SKM-1 (cell line): ENCODE measurements at regions not wholly inside any gene's neighbourhood (a gene's known extent, or its start where the extent isn't known, plus 50 kb on each side); places are given as distances from the start of the nearest gene placed in this dataset.

Source experiments
- DNase-seq: peaks from one replicate; lab custom pipeline; 2025; ENCODE audit not compliant: unreplicated experiment; lab: John Stamatoyannopoulos, UW

DNA sequence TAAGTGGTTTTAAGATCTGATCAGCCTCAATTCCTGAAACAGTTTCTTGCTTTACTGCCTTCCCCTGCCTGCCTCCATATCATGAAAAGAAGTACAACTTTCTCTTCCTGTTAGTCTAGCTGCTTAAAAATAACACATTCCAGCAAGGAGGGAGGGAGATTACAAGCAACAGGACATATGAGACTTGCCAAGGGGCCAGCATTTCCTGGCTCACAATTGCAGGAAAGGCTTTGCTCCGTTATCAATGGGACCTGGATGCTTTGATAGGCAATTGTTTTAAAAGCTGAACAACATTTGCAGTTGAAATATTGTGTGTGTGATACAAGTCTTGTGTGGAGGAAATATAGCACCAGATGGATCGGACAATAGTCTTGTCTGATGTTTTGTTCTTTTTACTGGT is 425.0 kb downstream of the FAT4 start:
- no peak for DNase-seq

DNA sequence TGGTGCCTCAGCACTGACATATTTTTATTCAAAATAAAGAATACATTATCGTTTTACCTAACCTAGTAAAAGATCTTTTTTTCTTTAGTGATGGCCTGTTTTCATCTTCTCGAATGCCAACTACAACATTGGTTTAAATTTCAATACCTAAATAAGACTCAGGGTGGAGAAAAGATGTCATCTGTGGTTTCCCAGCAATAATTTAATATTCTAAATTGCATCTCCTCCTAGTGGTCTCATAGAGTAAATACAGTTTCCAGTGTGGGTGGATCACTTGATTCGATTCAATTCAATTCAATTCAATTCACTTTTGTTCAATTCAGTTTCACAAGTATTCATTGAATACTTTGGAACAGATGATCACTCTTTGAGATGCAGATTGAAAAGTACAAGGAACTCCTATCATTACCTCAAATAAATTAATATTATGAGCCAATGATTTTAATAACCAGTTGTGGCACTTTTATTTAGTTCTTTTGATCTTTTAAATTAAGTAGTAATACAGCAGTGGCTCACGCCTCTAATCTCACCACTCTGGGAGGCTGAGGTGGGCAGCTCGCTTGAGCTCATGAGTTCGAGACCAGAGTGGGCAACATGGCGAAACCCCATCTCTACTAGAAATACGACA is 427.2 kb downstream of the FAT4 start:
- no peak for DNase-seq

DNA sequence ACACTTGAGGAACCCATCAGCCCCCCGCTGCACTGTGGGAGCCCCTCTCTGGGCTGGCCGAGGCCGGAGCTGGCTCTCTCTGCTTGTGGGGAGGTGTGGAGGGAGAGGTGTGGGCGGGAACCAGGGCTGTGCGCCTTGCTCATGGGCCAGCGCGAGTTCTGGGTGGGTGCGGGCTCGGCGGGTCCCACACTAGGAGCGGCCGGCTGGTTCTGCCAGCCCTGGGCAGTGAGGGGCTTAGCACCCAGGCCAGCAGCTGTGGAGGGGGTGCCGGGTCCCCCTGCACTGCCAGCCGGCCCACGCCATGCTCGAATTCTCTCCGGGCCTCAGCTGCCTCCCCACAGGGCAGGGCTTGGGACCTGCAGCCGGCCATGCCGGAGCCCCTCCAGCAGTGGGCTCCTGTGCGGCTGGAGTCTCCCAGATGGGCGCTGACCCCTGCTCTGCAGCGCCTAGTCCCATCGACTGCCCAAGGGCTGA is 430.2 kb downstream of the FAT4 start:
- DNase-seq, result no peak

DNA sequence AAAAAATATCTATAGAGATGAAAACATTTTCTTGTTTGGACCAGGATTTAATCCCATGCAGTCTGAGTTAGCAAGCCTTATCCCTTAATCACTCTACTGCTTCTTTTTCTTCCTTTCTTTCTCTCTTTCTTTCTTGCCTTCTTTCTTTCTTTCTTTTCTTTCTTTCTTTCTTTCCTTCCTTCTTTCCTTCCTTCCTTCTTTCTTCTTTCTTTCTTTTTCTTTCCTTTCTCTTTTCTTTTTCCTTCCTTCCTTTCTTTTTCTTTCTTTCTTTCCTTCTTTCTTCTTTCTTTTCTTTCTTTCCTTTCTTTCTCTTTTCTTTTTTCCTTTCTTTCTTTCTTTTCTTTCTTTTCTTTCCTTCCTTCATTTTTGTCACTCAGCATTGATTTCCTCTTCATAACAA is 434.6 kb downstream of the FAT4 start:
- no peak for DNase-seq

DNA sequence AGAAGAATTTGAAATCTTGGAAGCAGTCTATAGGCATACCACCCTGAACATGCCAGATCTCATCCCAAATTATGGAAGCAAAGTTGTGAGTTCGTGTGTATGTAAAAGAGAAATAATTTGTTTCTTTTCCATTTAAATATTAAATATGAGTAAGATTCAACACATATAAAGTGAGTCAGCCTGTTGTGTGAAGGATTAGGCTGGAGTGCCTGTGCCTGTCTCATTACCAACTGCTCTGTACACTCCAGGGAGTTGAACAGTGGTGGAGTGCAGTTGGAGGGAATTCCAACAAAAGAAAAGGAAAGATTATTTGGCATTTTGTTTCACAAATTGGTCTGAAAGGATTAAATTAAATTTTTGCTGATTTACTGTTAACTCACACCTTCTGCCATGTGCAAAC is 435.6 kb downstream of the FAT4 start:
- no peak for DNase-seq

DNA sequence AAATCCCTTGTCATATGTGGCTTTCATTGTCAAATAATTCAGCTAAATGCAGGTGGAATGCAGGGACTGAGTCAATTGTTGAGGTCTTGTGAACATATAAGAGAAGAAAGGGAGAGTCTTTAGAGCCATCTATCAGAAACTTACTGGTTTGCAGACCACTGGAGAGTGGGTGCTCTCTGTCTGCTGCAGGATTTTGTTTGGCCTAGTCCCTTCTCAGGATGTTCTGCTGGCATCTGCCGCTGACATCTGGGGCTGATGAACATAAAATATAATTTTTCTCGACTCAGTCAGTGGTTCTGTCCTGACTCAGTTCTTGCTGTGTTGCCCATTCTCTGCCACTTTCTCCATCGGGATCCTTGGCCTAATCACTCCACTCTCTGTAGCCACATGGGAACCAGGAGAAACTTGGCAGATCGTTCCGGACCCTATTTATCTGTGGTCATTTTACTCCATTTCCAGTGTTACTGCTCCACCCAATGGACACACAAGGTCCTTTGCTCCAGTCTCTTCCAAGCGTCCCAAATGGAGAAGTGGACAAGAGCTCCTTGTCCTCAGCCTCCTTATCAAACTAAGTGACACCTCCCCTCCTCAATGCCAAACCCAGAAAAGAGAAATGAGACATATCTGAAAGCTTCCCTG is 436.2 kb downstream of the FAT4 start:
- DNase-seq, result no peak

DNA sequence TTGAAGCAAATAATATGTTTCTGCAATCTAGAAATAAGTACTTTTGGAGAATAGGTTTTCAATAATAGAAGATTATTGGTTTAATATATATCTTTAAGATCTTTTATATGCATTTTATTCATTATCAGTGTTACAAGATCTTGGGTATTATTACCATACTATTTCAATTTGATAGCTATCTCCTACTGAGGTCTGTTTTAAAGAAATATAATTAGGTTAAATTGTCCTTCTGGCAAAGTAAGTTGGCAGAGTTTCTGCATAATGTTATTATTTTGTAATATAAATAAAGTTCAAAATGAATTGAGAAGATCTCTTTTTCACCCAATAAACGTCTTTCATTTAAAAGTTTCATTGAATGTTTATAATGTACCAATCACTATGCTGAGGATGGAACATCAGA is 443.7 kb downstream of the FAT4 start:
- no peak for DNase-seq

DNA sequence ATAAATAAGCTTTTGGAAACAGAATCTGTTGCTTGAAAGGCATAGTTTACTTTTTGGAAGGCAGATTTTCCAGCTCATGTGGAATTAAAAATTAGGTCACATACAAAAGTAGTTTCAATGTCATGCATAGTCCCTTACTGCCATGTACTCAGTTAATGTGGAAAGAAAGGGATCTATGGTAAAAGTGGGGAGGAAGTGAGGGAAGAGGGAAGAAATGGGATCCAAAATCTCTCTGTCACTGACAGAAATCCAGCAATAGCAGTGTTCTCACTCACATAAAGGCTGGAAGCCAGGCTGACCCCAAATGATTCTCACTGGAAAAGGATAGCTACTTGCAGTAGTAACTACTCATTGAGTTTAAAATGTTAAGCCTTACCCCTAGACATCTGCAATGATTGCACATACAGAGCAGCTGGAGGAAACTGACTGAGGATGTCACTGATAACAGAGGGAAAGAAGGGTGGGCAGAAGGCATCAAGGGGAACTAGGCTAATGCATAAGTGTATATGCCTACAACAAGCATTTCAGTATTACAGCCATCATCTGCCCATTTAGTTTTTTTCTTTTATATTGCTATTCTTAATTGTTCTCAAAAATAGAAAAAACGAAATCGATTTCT is 445.6 kb downstream of the FAT4 start:
- DNase-seq, result no peak

DNA sequence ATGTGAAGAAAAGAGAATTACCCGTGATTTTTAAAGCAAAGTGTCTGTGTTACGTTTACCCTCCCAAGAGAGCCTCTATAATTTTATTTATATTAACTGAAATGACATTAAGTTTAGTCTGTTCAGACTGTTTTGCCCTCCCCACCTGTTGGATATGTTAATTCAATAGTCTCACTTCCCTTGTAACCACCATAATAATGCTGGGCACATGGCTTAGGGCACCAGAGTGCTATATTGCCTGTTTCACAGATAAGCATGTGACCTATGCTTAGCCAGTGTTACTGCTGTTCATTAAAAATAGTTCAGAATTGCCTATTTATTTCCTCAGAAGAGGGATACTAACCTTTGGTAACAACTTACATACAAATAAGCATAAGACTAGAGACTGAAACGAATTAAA is 446.2 kb downstream of the FAT4 start:
- DNase-seq, result no peak

DNA sequence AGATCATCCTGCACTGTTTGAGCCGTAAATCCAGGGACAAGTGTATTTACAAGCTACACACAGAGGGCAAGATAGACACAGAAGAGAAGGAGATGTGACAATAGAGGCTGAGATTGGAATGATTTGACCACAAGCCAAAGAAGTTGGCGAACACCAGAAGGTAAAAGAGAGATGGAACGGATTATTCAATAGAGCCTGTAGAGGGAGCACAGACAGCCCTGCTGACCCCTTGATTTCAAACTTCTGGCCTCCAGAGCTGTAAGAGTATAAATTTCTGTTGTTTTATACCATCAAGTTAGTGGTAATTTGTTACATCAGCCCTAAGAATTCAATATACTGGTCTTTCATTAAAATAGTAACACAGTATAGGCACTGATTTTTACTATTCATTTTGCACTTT is 447.8 kb downstream of the FAT4 start:
- DNase-seq, result no peak

DNA sequence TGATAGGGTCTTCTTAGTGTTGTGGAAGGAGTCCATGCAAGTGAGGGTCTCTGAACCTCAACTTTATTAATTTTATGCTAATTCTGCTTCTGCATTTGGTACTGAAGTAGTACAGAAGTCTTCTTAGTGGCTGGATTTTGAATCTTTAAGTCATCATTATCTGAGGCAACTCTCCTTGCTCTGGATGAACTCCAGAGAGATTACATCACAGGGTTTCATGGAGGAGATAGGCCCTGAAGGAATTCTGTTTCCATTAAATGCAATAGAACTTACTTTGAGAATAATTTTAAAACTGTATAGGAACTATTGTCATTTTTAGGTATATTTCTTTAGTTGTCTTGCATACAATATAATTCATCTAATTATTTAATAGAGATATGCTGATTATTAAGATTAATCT is 451.2 kb downstream of the FAT4 start:
- no peak for DNase-seq

DNA sequence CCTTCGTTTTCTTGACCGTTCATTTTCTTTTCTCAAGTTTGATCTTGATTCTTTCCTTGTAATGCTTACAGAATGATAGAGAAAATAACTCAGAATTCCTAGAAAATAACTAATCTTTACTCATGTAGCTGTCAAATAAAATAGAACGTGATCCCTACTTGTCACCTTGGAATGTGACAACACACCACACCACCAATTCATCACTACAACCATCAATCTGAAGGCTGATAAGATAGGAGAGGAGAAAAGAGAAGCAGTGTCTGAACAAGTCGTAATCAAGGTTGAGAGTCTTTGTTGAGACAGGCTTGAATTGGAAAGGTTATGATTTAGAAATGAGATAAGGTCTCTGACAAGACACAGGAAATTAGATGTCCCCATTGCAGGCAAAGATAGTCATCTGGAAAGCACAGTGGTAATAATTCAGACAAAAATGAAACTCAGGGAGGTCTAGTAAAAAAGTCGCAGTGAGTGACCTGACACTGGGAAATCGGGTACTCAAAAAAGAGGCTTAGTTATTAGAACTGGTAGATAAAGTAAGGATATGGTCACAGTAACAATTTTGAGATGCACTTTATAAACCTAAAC is 456.2 kb downstream of the FAT4 start:
- DNase-seq, result no peak

DNA sequence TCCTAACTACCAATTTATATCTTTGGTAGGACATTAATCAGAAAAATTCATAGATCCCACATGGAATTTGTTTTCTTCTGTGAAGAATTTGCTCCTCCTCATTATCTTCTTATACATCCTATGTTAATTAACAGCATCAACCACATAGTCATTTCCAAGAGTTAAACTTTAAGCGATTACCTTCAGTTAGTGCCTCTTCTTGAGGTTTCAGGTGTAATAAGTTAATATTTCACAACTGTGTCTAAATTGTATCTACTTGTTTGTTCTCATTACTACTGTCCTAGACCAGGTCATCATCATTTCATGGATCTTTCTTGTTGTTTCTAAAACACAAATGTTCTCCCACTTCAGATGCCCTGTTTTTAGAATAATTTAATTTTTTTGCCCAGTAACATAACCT is 457.9 kb downstream of the FAT4 start:
- DNase-seq, result no peak

DNA sequence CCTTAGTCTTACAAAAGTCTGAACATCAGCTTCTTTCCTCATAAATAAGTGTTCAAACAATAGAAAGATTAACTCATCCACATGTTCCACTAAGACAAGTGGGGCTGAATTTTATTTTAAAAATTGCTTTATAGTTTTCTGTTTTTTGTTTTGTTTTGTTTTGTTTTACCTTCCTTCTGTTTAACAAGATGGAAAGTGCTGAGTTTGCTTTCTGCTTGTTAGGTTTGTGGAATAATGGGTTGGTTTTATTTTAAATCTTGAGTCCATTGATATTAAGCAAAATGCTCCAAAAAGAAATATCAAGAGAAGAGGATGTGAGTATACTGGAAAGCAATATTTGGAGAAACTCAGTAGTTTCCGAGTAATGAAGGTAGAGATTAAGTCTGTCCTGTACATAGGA is 458.7 kb downstream of the FAT4 start:
- no peak for DNase-seq

DNA sequence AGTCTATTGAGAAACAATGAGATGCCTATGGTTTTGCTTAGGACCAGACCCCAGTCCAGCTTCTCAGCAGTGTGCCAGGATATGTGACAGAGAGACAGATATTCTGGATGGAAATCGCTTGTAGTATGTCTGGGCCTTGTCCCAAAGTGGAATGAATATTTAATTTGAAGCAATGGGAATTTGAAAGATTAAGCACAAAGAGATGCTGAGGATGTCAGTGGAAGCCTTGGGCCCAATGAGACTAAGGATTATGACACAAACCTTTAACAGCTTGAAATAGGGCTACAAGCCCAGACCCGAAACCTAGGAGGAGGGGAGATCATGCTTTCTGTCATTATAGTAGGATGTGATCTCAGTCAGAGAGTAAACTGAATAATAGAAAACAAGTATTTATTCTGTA is 459.2 kb downstream of the FAT4 start:
- no peak for DNase-seq

DNA sequence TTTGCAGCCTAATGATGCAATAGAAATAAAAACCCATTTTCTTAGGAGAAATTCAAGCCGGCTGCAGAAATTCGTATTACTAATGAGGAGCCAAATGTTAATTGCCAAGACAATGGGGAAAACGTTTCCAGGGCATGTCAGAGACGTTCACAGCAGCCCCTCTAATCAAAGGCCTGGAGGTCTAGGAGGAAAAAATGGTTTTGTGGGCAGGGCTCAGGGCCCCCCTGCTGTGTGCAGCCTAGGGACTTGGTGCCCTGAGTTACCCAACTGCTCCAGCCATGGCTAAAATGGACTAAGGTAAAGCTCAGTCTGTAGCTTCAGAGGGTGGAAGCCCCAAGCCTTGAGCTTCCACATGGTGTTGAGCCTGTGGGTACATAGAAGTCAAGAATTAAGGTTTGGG is 461.4 kb downstream of the FAT4 start:
- DNase-seq, result no peak

DNA sequence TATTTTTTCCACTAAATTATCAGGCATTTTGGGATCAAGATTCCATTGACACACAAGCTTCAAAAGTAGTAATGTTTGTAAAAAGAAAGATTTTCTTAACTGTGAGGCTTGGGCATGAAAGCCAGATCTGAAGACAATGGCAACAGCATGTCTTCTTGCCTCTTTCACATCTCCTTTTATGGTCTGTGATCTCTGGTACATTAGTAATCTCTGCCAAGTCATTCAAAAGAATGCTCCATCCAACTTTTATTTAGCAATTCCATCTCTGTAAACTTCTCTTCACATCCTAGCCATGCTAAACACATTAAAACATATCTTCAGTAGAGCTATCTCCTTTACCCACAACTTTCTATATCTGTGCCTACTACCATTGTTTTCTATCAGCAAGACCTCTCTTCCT is 465.4 kb downstream of the FAT4 start:
- DNase-seq, result no peak

DNA sequence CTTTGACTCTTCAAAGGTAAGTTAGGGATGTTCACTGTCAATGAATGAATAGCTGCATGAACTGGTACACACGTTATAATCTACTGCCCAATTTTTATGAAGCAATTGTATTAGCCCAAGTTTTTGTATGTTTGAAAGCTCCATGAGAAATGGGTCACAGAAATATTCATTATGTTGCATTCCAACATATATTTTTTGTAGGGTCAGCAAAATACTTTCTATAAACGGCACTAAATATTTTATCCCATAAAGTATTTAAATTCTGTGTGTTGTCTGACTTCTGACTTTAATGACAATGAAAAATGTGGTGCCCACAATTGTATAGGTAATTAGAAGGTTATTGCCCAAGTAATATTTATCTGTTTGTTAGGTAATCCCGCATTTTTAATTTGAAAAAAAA is 466.0 kb downstream of the FAT4 start:
- DNase-seq, result no peak

DNA sequence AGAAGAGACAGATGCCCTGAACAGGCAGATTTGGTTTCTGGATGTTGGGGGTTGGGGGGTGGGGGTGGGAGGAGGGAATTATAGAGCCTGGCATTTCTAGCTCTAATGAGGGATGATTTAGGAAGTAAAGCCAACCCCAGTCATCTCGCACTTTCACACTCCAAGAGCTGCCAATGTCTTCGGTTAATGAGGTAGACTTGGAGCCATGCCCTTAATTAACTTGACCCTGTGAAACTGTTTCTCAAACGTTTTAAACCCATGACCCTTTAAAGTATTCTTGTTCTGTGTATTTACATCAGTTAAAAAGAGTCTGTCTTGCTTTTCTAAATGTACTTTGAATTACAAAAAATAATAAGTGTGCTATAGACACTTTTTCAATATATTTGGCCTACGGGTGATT is 466.9 kb downstream of the FAT4 start:
- no peak for DNase-seq

DNA sequence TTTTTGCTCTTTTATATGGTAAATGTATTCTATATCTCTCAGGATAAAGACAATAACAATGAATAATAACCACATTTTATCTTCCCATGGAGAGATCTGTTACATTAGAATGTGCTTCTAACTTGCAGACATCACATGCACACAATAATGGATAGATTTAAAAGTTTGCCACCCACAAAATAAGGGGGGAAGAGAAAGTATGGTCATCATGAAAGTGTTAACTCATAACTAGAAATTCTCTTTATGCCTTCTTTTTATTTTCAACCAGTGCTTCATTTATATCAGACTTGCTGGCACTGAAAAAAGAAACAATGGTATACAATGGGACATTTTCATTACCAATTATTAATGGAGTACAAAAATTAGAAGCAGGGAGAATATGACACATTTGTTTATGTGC is 470.0 kb downstream of the FAT4 start:
- DNase-seq, result no peak

DNA sequence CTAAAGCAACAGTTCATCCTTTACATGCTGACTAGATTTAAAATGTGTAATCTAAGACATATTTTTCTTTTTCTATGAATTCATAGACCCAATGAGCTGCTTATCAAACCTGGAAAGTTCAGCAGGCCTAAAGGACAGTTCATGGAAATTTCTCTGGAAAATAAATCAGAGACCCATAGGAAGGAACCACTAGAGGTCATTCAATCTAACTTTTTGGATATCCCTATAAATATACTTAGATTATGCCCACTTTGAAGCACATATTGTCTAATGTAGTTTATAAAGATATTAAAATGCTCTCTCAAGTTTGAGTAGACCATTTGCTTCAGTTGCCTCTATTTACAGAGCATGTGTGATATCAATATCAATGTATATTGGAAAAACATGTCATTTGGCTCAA is 473.0 kb downstream of the FAT4 start:
- DNase-seq, result no peak

DNA sequence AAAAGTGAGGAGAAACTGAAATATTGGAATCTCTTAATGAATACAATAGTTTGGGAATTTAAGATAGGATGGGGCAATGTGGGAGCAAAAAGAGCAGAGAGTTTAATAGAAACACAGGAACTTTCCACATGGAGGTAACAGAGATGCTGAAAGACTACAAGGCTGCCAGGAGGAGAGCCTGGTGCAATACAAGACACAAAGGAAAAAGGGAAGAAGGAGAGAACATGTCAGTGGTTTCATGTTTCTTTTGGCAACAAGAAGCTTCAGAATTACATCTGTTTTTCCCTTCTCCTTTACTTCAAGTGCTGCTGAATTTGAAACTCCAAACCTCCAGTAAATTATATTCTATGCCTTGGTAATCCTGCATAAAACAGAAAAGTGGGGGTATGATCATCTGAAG is 474.3 kb downstream of the FAT4 start:
- no peak for DNase-seq
